Activated T-helper 17 cell treated with anti-CD3 and anti-CD28 coated beads, Interleukin-2, amount 50 U/mL, for 72 hours (primary cell): ENCODE measurements at regions not wholly inside any gene's neighbourhood (a gene's known extent, or its start where the extent isn't known, plus 50 kb on each side); places are given as distances from the start of the nearest gene placed in this dataset.
"Not testable (repeated sequence)": the region's sequence is repeated elsewhere in the genome, so short reads cannot be mapped to it uniquely, and the experiment has no call there.

ENCODE experiments used
- ATAC-seq: fragments of 150-1000 bp; cut with Tn5 transposase; replicated peaks from 2 replicates; pipeline ENCODE4 v1.10.0; 2021; ENCODE audit warnings: mild to moderate bottlenecking, moderate library complexity
- H3K27ac Mint-ChIP-seq: one replicate; pipeline ENCODE4 v1.8.0; 2022; ENCODE audit warnings: mixed read lengths
- H3K27me3 Mint-ChIP-seq: one replicate; pipeline ENCODE4 v1.8.0; 2022; ENCODE audit warnings: mixed read lengths
- H3K36me3 Mint-ChIP-seq: one replicate; pipeline ENCODE4 v1.8.0; 2022; ENCODE audit warnings: low read depth, mild to moderate bottlenecking, mixed read lengths
- H3K4me1 Mint-ChIP-seq: one replicate; pipeline ENCODE4 v1.8.0; 2022; ENCODE audit warnings: mixed read lengths
- H3K4me3 Mint-ChIP-seq: one replicate; pipeline ENCODE4 v1.8.0; 2022; ENCODE audit warnings: mild to moderate bottlenecking, mixed read lengths
- H3K9me3 Mint-ChIP-seq: one replicate; pipeline ENCODE4 v1.8.0; 2022; ENCODE audit warnings: mixed read lengths

- H3K36me3 Mint-ChIP-seq = no peaks in the 10 kb centered on the region
- no peak overlapping the region for H3K27ac Mint-ChIP-seq
- H3K4me3 Mint-ChIP-seq = no peak overlapping the region
- no peaks in the 10 kb centered on the region for H3K4me1 Mint-ChIP-seq
- no peak for ATAC-seq
- H3K27me3 Mint-ChIP-seq = peaks cover 7% of the 10 kb centered on the region
- H3K9me3 Mint-ChIP-seq = no peaks in the 10 kb centered on the region
Measured at GRCh38 chr4:11669156-11669555, 240.5 kb upstream of the HS3ST1 start.

- Mint-ChIP-seq H3K27me3 (peaks cover 6% of the 10 kb centered on the region), H3K4me3 (no peak overlapping the region), H3K4me1 (no peaks in the 10 kb centered on the region), H3K9me3 (no peaks in the 10 kb centered on the region), H3K36me3 (no peaks in the 10 kb centered on the region), H3K27ac (no peak overlapping the region)
- no peak for ATAC-seq
Measured at GRCh38 chr4:11663114-11663513, 234.4 kb upstream of the HS3ST1 start.

GRCh38 chr4:11650801-11651596 lies 222.3 kb upstream of the HS3ST1 start:
- H3K9me3 Mint-ChIP-seq = no peaks in the 10 kb centered on the region
- no peak for ATAC-seq
- H3K4me1 Mint-ChIP-seq = no peaks in the 10 kb centered on the region
- no peak overlapping the region for H3K27ac Mint-ChIP-seq
- peaks cover 19% of the 10 kb centered on the region for H3K27me3 Mint-ChIP-seq
- no peaks in the 10 kb centered on the region for H3K36me3 Mint-ChIP-seq
- no peak overlapping the region for H3K4me3 Mint-ChIP-seq

- Mint-ChIP-seq H3K36me3 (no peaks in the 10 kb centered on the region), H3K27ac (no peak overlapping the region), H3K27me3 (peaks cover 26% of the 10 kb centered on the region), H3K4me1 (no peaks in the 10 kb centered on the region), H3K9me3 (no peaks in the 10 kb centered on the region), H3K4me3 (no peak overlapping the region)
- ATAC-seq = no peak
Measured at GRCh38 chr4:11647433-11647832, 218.7 kb upstream of the HS3ST1 start.

GRCh38 chr4:11643081-11643480 lies 214.4 kb upstream of the HS3ST1 start:
- H3K27me3 Mint-ChIP-seq = peaks cover 19% of the 10 kb centered on the region
- H3K36me3 Mint-ChIP-seq, H3K9me3 Mint-ChIP-seq, H3K27ac Mint-ChIP-seq, H3K4me3 Mint-ChIP-seq, H3K4me1 Mint-ChIP-seq, ATAC-seq: not testable (repeated sequence)

- peaks cover 4% of the 10 kb centered on the region for H3K9me3 Mint-ChIP-seq
- H3K27me3 Mint-ChIP-seq = peaks cover 10% of the 10 kb centered on the region
- no peaks in the 10 kb centered on the region for H3K4me1 Mint-ChIP-seq
- H3K36me3 Mint-ChIP-seq = no peaks in the 10 kb centered on the region
- H3K4me3 Mint-ChIP-seq = no peak overlapping the region
- no peak for ATAC-seq
- H3K27ac Mint-ChIP-seq = no peak overlapping the region
Measured at GRCh38 chr4:11640584-11640983, 211.9 kb upstream of the HS3ST1 start.

GRCh38 chr4:11636551-11636950 lies 207.9 kb upstream of the HS3ST1 start:
- H3K36me3 Mint-ChIP-seq = no peaks in the 10 kb centered on the region
- no peak overlapping the region for H3K4me3 Mint-ChIP-seq
- no peak for ATAC-seq
- H3K27me3 Mint-ChIP-seq = peaks cover 3% of the 10 kb centered on the region
- peaks cover 4% of the 10 kb centered on the region for H3K9me3 Mint-ChIP-seq
- H3K4me1 Mint-ChIP-seq = no peaks in the 10 kb centered on the region
- no peak overlapping the region for H3K27ac Mint-ChIP-seq

GRCh38 chr4:11636031-11636430 lies 207.3 kb upstream of the HS3ST1 start:
- Mint-ChIP-seq H3K27me3 (peaks cover 3% of the 10 kb centered on the region), H3K9me3 (peaks cover 3% of the 10 kb centered on the region), H3K4me3 (no peak overlapping the region), H3K27ac (no peak overlapping the region), H3K4me1 (no peaks in the 10 kb centered on the region), H3K36me3 (no peaks in the 10 kb centered on the region)
- no peak for ATAC-seq

- no peak for ATAC-seq
- Mint-ChIP-seq H3K27ac (no peak overlapping the region), H3K4me1 (no peaks in the 10 kb centered on the region), H3K36me3 (no peaks in the 10 kb centered on the region), H3K9me3 (no peaks in the 10 kb centered on the region), H3K4me3 (no peak overlapping the region), H3K27me3 (no peaks in the 10 kb centered on the region)
Measured at GRCh38 chr4:11635342-11635741, 206.6 kb upstream of the HS3ST1 start.

GRCh38 chr4:11634283-11634682 lies 205.6 kb upstream of the HS3ST1 start:
- Mint-ChIP-seq H3K9me3 (no peaks in the 10 kb centered on the region), H3K36me3 (no peaks in the 10 kb centered on the region), H3K27ac (no peak overlapping the region), H3K27me3 (no peaks in the 10 kb centered on the region), H3K4me1 (no peaks in the 10 kb centered on the region), H3K4me3 (no peak overlapping the region)
- ATAC-seq = no peak

GRCh38 chr4:11633430-11633829 lies 204.7 kb upstream of the HS3ST1 start:
- Mint-ChIP-seq H3K4me3 (no peak overlapping the region), H3K27ac (no peak overlapping the region), H3K27me3 (no peaks in the 10 kb centered on the region), H3K36me3 (no peaks in the 10 kb centered on the region), H3K4me1 (no peaks in the 10 kb centered on the region), H3K9me3 (no peaks in the 10 kb centered on the region)
- ATAC-seq = no peak

- H3K4me3 Mint-ChIP-seq = no peak overlapping the region
- no peaks in the 10 kb centered on the region for H3K9me3 Mint-ChIP-seq
- ATAC-seq = no peak
- H3K4me1 Mint-ChIP-seq = no peaks in the 10 kb centered on the region
- H3K27ac Mint-ChIP-seq = no peak overlapping the region
- H3K36me3 Mint-ChIP-seq = no peaks in the 10 kb centered on the region
- H3K27me3 Mint-ChIP-seq = no peaks in the 10 kb centered on the region
Measured at GRCh38 chr4:11632483-11632882, 203.8 kb upstream of the HS3ST1 start.

- no peak for ATAC-seq
- Mint-ChIP-seq H3K9me3 (no peaks in the 10 kb centered on the region), H3K4me1 (no peaks in the 10 kb centered on the region), H3K36me3 (no peaks in the 10 kb centered on the region), H3K4me3 (no peak overlapping the region), H3K27ac (no peak overlapping the region), H3K27me3 (peaks cover 3% of the 10 kb centered on the region)
Measured at GRCh38 chr4:11632025-11632424, 203.3 kb upstream of the HS3ST1 start.

- H3K4me3 Mint-ChIP-seq = no peak overlapping the region
- H3K36me3 Mint-ChIP-seq = no peaks in the 10 kb centered on the region
- H3K4me1 Mint-ChIP-seq = no peaks in the 10 kb centered on the region
- H3K27me3 Mint-ChIP-seq = peaks cover 4% of the 10 kb centered on the region
- H3K9me3 Mint-ChIP-seq = no peaks in the 10 kb centered on the region
- ATAC-seq = no peak
- no peak overlapping the region for H3K27ac Mint-ChIP-seq
Measured at GRCh38 chr4:11631416-11631815, 202.7 kb upstream of the HS3ST1 start.

- Mint-ChIP-seq H3K27ac (no peak overlapping the region), H3K4me3 (no peak overlapping the region), H3K9me3 (no peaks in the 10 kb centered on the region), H3K36me3 (no peaks in the 10 kb centered on the region), H3K27me3 (peaks cover 8% of the 10 kb centered on the region), H3K4me1 (no peaks in the 10 kb centered on the region)
- no peak for ATAC-seq
Measured at GRCh38 chr4:11628093-11628725, 199.5 kb upstream of the HS3ST1 start.
